ENCODE measurements at regions not wholly inside any gene's neighbourhood (a gene's known extent, or its start where the extent isn't known, plus 50 kb on each side); places are given as distances from the start of the nearest gene placed in this dataset.

- H3K4me3 ChIP-seq: no peak overlapping the region
- H3K27ac ChIP-seq: peak overlapping the region; percentile 84 to 86 (median 85)
- intact Hi-C loops (cut with DNase I; ENCODE audit: low total_unique reads) (loop anchor here (5.0 kb wide), 3 partner anchors 412 to 1378 kb away; no protein-coding TSS in a partner anchor), in situ Hi-C loops (cut with MboI; ENCODE audit: low sequenced_read_pairs in 4 of 4) (loop anchor here in 3 of 4 donors (25.0 kb wide), 2 partner anchors 402 to 677 kb away; partner anchors contain the start of gene SPOCK1 (in 1 of the 3))
- peak in 1 of 2 donors; percentile 45 for TF ChIP-seq POLR2A (IDR thresholded peaks at IDR 0.05)
- TF ChIP-seq, protein P1, sequence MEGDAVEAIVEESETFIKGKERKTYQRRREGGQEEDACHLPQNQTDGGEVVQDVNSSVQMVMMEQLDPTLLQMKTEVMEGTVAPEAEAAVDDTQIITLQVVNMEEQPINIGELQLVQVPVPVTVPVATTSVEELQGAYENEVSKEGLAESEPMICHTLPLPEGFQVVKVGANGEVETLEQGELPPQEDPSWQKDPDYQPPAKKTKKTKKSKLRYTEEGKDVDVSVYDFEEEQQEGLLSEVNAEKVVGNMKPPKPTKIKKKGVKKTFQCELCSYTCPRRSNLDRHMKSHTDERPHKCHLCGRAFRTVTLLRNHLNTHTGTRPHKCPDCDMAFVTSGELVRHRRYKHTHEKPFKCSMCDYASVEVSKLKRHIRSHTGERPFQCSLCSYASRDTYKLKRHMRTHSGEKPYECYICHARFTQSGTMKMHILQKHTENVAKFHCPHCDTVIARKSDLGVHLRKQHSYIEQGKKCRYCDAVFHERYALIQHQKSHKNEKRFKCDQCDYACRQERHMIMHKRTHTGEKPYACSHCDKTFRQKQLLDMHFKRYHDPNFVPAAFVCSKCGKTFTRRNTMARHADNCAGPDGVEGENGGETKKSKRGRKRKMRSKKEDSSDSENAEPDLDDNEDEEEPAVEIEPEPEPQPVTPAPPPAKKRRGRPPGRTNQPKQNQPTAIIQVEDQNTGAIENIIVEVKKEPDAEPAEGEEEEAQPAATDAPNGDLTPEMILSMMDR (IDR thresholded peaks at IDR 0.05 in 4 of 5, conservative IDR thresholded peaks at IDR 0.05 in 1 of 5): no peak
- H3K9me3 ChIP-seq: no peaks in the 10 kb centered on the region
- no peaks in the 10 kb centered on the region for H3K27me3 ChIP-seq
- H3K4me1 ChIP-seq: peaks cover 16 to 25% of the 10 kb centered on the region in 2 donors
- DNase-seq: peak; percentile 53 to 75
- peak; percentile 95 to 97 for ATAC-seq
- H3K36me3 ChIP-seq: no peaks in the 10 kb centered on the region
These were observed 445.0 kb upstream of the TRPC7 start for GRCh38 chr5:136810261-136810801.

DNA sequence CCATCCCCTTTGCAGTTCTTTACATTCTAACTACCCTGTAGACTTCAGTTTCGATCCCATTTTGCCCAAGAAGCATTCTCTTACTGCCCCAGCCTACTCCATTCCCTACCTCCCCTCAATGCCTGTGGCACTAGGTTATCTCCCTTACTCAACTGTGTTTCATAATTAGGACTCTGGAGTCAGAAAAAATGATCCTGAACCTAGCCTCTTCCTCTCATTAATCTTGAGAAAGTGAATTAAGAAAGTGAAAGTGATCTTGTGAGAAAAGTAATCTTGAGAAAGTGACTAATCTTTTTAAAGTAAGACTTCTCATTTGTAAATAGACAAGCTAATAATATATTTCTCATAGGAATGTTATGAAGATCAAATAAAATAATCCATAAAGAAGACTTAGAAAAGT lies 444.0 kb upstream of the TRPC7 start:
- no peaks in the 10 kb centered on the region for H3K36me3 ChIP-seq
- no peaks in the 10 kb centered on the region for H3K9me3 ChIP-seq
- H3K4me3 ChIP-seq: no peak overlapping the region
- no peak for DNase-seq
- intact Hi-C loops (cut with DNase I; ENCODE audit: low total_unique reads) (loop anchor here (10.0 kb wide), 1 partner anchor 535 kb away; no protein-coding TSS in a partner anchor), in situ Hi-C loops (cut with MboI; ENCODE audit: low sequenced_read_pairs in 4 of 4) (loop anchor here (5.0 to 25.0 kb wide), 5 partner anchors 403 to 693 kb away; partner anchors contain the start of gene SPOCK1 (in 1 of the 4))
- peak overlapping the region; percentile 84 to 86 (median 85) for H3K27ac ChIP-seq
- no peak for TF ChIP-seq POLR2A (IDR thresholded peaks at IDR 0.05)
- H3K27me3 ChIP-seq: no peaks in the 10 kb centered on the region
- ATAC-seq: no peak
- H3K4me1 ChIP-seq: peaks cover 16 to 25% of the 10 kb centered on the region in 2 donors

- no peaks in the 10 kb centered on the region for H3K9me3 ChIP-seq
- H3K27me3 ChIP-seq: no peaks in the 10 kb centered on the region
- ATAC-seq (no peak), DNase-seq (no peak)
- peaks cover 16 to 25% of the 10 kb centered on the region in 2 donors for H3K4me1 ChIP-seq
- no peaks in the 10 kb centered on the region for H3K36me3 ChIP-seq
- H3K4me3 ChIP-seq: no peak overlapping the region
- no peak for TF ChIP-seq POLR2A (IDR thresholded peaks at IDR 0.05)
- TF ChIP-seq, protein P1 (IDR thresholded peaks at IDR 0.05 in 4 of 5, conservative IDR thresholded peaks at IDR 0.05 in 1 of 5): no peak
- peak overlapping the region in 1 of 4 donors; percentile 85 for H3K27ac ChIP-seq
- in situ Hi-C loops (cut with MboI; ENCODE audit: low sequenced_read_pairs in 4 of 4) (loop anchor here (5.0 to 25.0 kb wide), 5 partner anchors 404 to 694 kb away; partner anchors contain the start of gene SPOCK1 (in 1 of the 4)), intact Hi-C loops (cut with DNase I; ENCODE audit: low total_unique reads) (loop anchor here (10.0 kb wide), 1 partner anchor 536 kb away; no protein-coding TSS in a partner anchor)
These were observed 443.4 kb upstream of the TRPC7 start for GRCh38 chr5:136808756-136809155.

GRCh38 chr5:136805466-136805865 lies 440.1 kb upstream of the TRPC7 start:
- TF ChIP-seq, protein P1 (IDR thresholded peaks at IDR 0.05 in 4 of 5, conservative IDR thresholded peaks at IDR 0.05 in 1 of 5): peak in 1 of 5 experiments; percentile 16
- TF ChIP-seq POLR2A (IDR thresholded peaks at IDR 0.05): no peak
- Histone ChIP-seq H3K4me3 (no peak overlapping the region), H3K4me1 (peaks cover 7 to 8% of the 10 kb centered on the region in 2 donors), H3K9me3 (no peaks in the 10 kb centered on the region), H3K27me3 (no peaks in the 10 kb centered on the region), H3K27ac (no peak overlapping the region), H3K36me3 (no peaks in the 10 kb centered on the region)
- in situ Hi-C loops (cut with MboI; ENCODE audit: low sequenced_read_pairs in 4 of 4): loop anchor here (5.0 to 25.0 kb wide), 5 partner anchors 407 to 697 kb away; partner anchors contain the start of gene SPOCK1 (in 1 of the 4)
- intact Hi-C loops (cut with DNase I; ENCODE audit: low total_unique reads): loop anchor here (10.0 kb wide), 1 partner anchor 539 kb away; no protein-coding TSS in a partner anchor
- DNase-seq (no peak), ATAC-seq (no peak)

- Histone ChIP-seq H3K9me3 (no peaks in the 10 kb centered on the region), H3K4me1 (no peaks in the 10 kb centered on the region), H3K36me3 (no peaks in the 10 kb centered on the region), H3K27me3 (no peaks in the 10 kb centered on the region), H3K4me3 (no peak overlapping the region), H3K27ac (no peak overlapping the region)
- intact Hi-C loops (cut with DNase I; ENCODE audit: low total_unique reads) (loop anchor here (2.0 to 10.0 kb wide), 2 partner anchors 542 to 696 kb away; partner anchors contain the start of gene SPOCK1), in situ Hi-C loops (cut with MboI; ENCODE audit: low sequenced_read_pairs in 4 of 4) (loop anchor here (10.0 to 25.0 kb wide), 4 partner anchors 410 to 685 kb away; partner anchors contain the start of gene SPOCK1 (in 1 of the 4))
- DNase-seq (peak in 1 of 2 donors; percentile 14), ATAC-seq (peak in 1 of 2 donors; percentile 52)
- TF ChIP-seq, protein P1 (IDR thresholded peaks at IDR 0.05 in 4 of 5, conservative IDR thresholded peaks at IDR 0.05 in 1 of 5): peak in 3 of 5 experiments; percentile 15 to 46 (median 37)
- no peak for TF ChIP-seq POLR2A (IDR thresholded peaks at IDR 0.05)
These were observed 437.0 kb upstream of the TRPC7 start for GRCh38 chr5:136802383-136802782.
